ENCODE measurements at regions not wholly inside any gene's neighbourhood (a gene's known extent, or its start where the extent isn't known, plus 50 kb on each side); places are given as distances from the start of the nearest gene placed in this dataset.
"Not testable (repeated sequence)": the region's sequence is repeated elsewhere in the genome, so short reads cannot be mapped to it uniquely, and the experiment has no call there.

DNA sequence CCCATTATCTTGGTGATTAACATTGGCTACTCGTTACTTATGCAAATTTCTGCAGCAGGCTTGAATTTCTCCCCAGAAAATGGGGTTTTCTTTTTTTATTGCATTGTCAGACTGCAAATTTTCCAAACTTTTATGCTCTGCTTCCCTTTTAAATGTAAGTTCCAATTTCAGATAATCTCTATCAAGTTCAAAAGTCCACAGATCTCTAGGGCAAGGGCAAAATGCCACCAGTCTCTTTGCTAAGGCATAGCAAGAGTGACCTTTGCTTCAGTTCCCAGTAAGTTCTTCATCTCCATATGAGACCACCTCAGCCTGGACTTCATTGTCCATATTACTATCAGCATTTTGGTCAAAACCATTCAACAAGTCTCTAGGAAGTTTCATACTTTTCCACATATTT, 108.5 kb upstream of the ECI2 start:
- TF ChIP-seq, protein P1, sequence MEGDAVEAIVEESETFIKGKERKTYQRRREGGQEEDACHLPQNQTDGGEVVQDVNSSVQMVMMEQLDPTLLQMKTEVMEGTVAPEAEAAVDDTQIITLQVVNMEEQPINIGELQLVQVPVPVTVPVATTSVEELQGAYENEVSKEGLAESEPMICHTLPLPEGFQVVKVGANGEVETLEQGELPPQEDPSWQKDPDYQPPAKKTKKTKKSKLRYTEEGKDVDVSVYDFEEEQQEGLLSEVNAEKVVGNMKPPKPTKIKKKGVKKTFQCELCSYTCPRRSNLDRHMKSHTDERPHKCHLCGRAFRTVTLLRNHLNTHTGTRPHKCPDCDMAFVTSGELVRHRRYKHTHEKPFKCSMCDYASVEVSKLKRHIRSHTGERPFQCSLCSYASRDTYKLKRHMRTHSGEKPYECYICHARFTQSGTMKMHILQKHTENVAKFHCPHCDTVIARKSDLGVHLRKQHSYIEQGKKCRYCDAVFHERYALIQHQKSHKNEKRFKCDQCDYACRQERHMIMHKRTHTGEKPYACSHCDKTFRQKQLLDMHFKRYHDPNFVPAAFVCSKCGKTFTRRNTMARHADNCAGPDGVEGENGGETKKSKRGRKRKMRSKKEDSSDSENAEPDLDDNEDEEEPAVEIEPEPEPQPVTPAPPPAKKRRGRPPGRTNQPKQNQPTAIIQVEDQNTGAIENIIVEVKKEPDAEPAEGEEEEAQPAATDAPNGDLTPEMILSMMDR (IDR thresholded peaks at IDR 0.05), result not testable (repeated sequence)
- not testable (repeated sequence) for TF ChIP-seq POLR2A (IDR thresholded peaks at IDR 0.05)

Measured in adrenal gland (tissue), 5 donors.